GM12878 (cell line): ENCODE measurements at regions not wholly inside any gene's neighbourhood (a gene's known extent, or its start where the extent isn't known, plus 50 kb on each side); places are given as distances from the start of the nearest gene placed in this dataset.

Experiments used
- EGR1 ChIP-seq, 2 experiments: IDR thresholded peaks; 1 replicate in 1 of 2; 2 replicates in 1 of 2; pipeline ENCODE4 v1.6.1; 2011 to 2012; ENCODE audit warnings: low read depth in 2 of 2, low read length in 2 of 2, borderline replicate concordance in 1 of 2, mild to moderate bottlenecking in 1 of 2, moderate library complexity in 1 of 2
- EP300 ChIP-seq, 2 experiments: fragments of 150-350 bp in 1 of 2; IDR thresholded peaks; 2 replicates each; pipeline ENCODE4 v1.6.1; 2011 to 2012; ENCODE audit warnings: low read depth in 2 of 2, low read length in 2 of 2, borderline replicate concordance in 1 of 2, improper control_type of control experiment in 1 of 2, inconsistent platforms in 1 of 2; ENCODE audit not compliant: control insufficient read depth in 1 of 2
- FOXK2 ChIP-seq: fragments of 450-650 bp; IDR thresholded peaks from 2 replicates; pipeline ENCODE4 v1.6.1; 2017; ENCODE audit warnings: mild to moderate bottlenecking, moderate library complexity
- KDM1A ChIP-seq: fragments of 200-600 bp; sonication (generic); IDR thresholded peaks from 2 replicates; pipeline ENCODE4 v1.6.1; 2016; ENCODE audit warnings: borderline replicate concordance
- MEF2A ChIP-seq: IDR thresholded peaks from 2 replicates; pipeline ENCODE4 v1.6.1; 2011; ENCODE audit warnings: low read depth, mild to moderate bottlenecking, low read length, moderate library complexity; ENCODE audit not compliant: insufficient read depth
- MYB ChIP-seq: fragments of 150-350 bp; IDR thresholded peaks from 2 replicates; pipeline ENCODE4 v1.6.1; 2014; ENCODE audit warnings: mild to moderate bottlenecking, low read depth, low read length, borderline replicate concordance
- NR2C2 ChIP-seq: IDR thresholded peaks from 2 replicates; pipeline ENCODE4 v1.6.1; 2011; ENCODE audit warnings: borderline replicate concordance, low read depth; ENCODE audit not compliant: control insufficient read depth, insufficient read length
- POLR2A ChIP-seq: IDR thresholded peaks from 2 replicates; pipeline ENCODE4 v1.6.1; 2011; ENCODE audit warnings: low read depth, mild to moderate bottlenecking, low read length
- POLR2AphosphoS5 ChIP-seq: IDR thresholded peaks from 2 replicates; pipeline ENCODE4 v1.6.1; 2011; ENCODE audit warnings: mild to moderate bottlenecking, low read length, inconsistent platforms
- SMC3 ChIP-seq: IDR thresholded peaks from 2 replicates; pipeline ENCODE4 v1.6.1; 2011; ENCODE audit warnings: low read length, improper control_type of control experiment, borderline replicate concordance
- SP1 ChIP-seq: IDR thresholded peaks from one replicate; pipeline ENCODE4 v1.6.1; 2011; ENCODE audit warnings: low read depth, low read length
- SPI1 ChIP-seq: IDR thresholded peaks from 2 replicates; pipeline ENCODE4 v1.6.1; 2011; ENCODE audit warnings: low read depth, mild to moderate bottlenecking, low read length, moderate library complexity, borderline replicate concordance; ENCODE audit not compliant: insufficient read depth
- YY1 ChIP-seq: IDR thresholded peaks from 2 replicates; pipeline ENCODE4 v1.6.1; 2011; ENCODE audit warnings: low read depth, mild to moderate bottlenecking, low read length
- ZNF24 ChIP-seq: fragments of 450-650 bp; IDR thresholded peaks from 2 replicates; pipeline ENCODE4 v1.6.1; 2017; ENCODE audit warnings: antibody characterized with exemption, mild to moderate bottlenecking
- ZNF622 ChIP-seq: fragments of 450-650 bp; IDR thresholded peaks from 2 replicates; pipeline ENCODE4 v1.6.1; 2017; ENCODE audit warnings: mild to moderate bottlenecking, inconsistent platforms
- TF ChIP-seq, protein P1 (sequence below): IDR thresholded peaks from 2 replicates; pipeline ENCODE4 v1.6.1; 2012; ENCODE audit warnings: low read length, inconsistent platforms
- TF ChIP-seq, protein P2 (sequence below): fragments of 450-650 bp; IDR thresholded peaks from 2 replicates; pipeline ENCODE4 v1.6.1; 2016; ENCODE audit warnings: mild to moderate bottlenecking
- TF ChIP-seq, protein P3 (sequence below): fragments of 450-650 bp; IDR thresholded peaks from 2 replicates; pipeline ENCODE4 v1.6.1; 2018; ENCODE audit warnings: borderline replicate concordance, mild to moderate bottlenecking; ENCODE audit not compliant: partially characterized antibody
- TF ChIP-seq, protein P4 (sequence below): fragments of 450-650 bp; IDR thresholded peaks from 2 replicates; pipeline ENCODE4 v1.6.1; 2017; ENCODE audit warnings: low read depth, mild to moderate bottlenecking, moderate library complexity
- TF ChIP-seq, protein P5 (sequence below): fragments of 450-650 bp; IDR thresholded peaks from 2 replicates; pipeline ENCODE4 v1.6.1; 2017; ENCODE audit warnings: mild to moderate bottlenecking, moderate library complexity

DNA sequence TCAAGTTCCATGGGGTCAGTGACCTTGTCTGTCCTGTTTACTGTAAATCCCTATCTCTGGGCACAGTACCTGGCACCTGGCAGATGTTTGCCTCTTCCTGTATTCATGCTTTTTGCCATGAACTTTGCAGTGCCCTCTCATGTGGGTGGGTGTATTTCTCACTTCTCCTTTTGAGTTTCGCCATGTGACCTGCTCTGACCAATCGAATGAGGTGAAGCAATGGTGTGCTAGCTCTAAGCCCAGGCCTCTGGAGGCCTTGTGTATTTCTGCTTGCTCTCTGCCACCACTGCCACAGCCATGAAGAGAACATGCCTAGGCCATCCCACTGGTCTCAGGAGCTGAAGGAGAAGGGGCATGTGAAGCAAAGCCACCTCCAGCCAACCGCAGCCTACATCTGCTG, 185.5 kb upstream of the ZC3H12A start (continued):
- TF ChIP-seq NR2C2 (no peak), SMC3 (no peak), SPI1 (peak; percentile 100), POLR2A (peak; percentile 73), ZNF24 (peak; percentile 61; the same call in 1 of the 2 replicates), MEF2A (peak; percentile 60; the same call in 1 of the 2 replicates), KDM1A (no peak), EP300 (IDR thresholded peaks at IDR 0.05; ENCODE audit: borderline replicate concordance in 1 of 2, control insufficient read depth in 1 of 2, low read depth in 2 of 2, low read length in 2 of 2) (peak; percentile 90 to 94), MYB (no peak), YY1 (0 out of 2 replicates have a peak, but pooled peaks have one; percentile 37), ZNF622 (no peak), SP1 (peak; percentile 91), EGR1 (IDR thresholded peaks at IDR 0.05; ENCODE audit: borderline replicate concordance in 1 of 2, low read depth in 2 of 2, low read length in 2 of 2) (peak in 1 of 2 experiments; percentile 91; a peak in 2 of 3 replicates), FOXK2 (peak; percentile 76), POLR2AphosphoS5 (peak; percentile 63; the same call in 1 of the 2 replicates)
- TF ChIP-seq, protein P1, sequence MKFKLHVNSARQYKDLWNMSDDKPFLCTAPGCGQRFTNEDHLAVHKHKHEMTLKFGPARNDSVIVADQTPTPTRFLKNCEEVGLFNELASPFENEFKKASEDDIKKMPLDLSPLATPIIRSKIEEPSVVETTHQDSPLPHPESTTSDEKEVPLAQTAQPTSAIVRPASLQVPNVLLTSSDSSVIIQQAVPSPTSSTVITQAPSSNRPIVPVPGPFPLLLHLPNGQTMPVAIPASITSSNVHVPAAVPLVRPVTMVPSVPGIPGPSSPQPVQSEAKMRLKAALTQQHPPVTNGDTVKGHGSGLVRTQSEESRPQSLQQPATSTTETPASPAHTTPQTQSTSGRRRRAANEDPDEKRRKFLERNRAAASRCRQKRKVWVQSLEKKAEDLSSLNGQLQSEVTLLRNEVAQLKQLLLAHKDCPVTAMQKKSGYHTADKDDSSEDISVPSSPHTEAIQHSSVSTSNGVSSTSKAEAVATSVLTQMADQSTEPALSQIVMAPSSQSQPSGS: no peak
- TF ChIP-seq, protein P2, sequence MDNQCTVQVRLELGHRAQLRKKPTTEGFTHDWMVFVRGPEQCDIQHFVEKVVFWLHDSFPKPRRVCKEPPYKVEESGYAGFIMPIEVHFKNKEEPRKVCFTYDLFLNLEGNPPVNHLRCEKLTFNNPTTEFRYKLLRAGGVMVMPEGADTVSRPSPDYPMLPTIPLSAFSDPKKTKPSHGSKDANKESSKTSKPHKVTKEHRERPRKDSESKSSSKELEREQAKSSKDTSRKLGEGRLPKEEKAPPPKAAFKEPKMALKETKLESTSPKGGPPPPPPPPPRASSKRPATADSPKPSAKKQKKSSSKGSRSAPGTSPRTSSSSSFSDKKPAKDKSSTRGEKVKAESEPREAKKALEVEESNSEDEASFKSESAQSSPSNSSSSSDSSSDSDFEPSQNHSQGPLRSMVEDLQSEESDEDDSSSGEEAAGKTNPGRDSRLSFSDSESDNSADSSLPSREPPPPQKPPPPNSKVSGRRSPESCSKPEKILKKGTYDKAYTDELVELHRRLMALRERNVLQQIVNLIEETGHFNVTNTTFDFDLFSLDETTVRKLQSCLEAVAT: peak; percentile 91
- TF ChIP-seq, protein P3, sequence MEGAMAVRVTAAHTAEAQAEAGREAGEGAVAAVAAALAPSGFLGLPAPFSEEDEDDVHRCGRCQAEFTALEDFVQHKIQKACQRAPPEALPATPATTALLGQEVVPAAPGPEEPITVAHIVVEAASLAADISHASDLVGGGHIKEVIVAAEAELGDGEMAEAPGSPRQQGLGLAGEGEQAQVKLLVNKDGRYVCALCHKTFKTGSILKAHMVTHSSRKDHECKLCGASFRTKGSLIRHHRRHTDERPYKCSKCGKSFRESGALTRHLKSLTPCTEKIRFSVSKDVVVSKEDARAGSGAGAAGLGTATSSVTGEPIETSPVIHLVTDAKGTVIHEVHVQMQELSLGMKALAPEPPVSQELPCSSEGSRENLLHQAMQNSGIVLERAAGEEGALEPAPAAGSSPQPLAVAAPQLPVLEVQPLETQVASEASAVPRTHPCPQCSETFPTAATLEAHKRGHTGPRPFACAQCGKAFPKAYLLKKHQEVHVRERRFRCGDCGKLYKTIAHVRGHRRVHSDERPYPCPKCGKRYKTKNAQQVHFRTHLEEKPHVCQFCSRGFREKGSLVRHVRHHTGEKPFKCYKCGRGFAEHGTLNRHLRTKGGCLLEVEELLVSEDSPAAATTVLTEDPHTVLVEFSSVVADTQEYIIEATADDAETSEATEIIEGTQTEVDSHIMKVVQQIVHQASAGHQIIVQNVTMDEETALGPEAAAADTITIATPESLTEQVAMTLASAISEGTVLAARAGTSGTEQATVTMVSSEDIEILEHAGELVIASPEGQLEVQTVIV: no peak
- TF ChIP-seq, protein P4, sequence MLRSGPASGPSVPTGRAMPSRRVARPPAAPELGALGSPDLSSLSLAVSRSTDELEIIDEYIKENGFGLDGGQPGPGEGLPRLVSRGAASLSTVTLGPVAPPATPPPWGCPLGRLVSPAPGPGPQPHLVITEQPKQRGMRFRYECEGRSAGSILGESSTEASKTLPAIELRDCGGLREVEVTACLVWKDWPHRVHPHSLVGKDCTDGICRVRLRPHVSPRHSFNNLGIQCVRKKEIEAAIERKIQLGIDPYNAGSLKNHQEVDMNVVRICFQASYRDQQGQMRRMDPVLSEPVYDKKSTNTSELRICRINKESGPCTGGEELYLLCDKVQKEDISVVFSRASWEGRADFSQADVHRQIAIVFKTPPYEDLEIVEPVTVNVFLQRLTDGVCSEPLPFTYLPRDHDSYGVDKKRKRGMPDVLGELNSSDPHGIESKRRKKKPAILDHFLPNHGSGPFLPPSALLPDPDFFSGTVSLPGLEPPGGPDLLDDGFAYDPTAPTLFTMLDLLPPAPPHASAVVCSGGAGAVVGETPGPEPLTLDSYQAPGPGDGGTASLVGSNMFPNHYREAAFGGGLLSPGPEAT: peak; percentile 73
- TF ChIP-seq, protein P5, sequence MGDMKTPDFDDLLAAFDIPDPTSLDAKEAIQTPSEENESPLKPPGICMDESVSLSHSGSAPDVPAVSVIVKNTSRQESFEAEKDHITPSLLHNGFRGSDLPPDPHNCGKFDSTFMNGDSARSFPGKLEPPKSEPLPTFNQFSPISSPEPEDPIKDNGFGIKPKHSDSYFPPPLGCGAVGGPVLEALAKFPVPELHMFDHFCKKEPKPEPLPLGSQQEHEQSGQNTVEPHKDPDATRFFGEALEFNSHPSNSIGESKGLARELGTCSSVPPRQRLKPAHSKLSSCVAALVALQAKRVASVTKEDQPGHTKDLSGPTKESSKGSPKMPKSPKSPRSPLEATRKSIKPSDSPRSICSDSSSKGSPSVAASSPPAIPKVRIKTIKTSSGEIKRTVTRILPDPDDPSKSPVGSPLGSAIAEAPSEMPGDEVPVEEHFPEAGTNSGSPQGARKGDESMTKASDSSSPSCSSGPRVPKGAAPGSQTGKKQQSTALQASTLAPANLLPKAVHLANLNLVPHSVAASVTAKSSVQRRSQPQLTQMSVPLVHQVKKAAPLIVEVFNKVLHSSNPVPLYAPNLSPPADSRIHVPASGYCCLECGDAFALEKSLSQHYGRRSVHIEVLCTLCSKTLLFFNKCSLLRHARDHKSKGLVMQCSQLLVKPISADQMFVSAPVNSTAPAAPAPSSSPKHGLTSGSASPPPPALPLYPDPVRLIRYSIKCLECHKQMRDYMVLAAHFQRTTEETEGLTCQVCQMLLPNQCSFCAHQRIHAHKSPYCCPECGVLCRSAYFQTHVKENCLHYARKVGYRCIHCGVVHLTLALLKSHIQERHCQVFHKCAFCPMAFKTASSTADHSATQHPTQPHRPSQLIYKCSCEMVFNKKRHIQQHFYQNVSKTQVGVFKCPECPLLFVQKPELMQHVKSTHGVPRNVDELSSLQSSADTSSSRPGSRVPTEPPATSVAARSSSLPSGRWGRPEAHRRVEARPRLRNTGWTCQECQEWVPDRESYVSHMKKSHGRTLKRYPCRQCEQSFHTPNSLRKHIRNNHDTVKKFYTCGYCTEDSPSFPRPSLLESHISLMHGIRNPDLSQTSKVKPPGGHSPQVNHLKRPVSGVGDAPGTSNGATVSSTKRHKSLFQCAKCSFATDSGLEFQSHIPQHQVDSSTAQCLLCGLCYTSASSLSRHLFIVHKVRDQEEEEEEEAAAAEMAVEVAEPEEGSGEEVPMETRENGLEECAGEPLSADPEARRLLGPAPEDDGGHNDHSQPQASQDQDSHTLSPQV: no peak
